Immature natural killer cell (primary cell): ENCODE measurements at regions not wholly inside any gene's neighbourhood (a gene's known extent, or its start where the extent isn't known, plus 50 kb on each side); places are given as distances from the start of the nearest gene placed in this dataset.

Experiments
- DNase-seq, 3 donors: peaks; one replicate each; pipeline ENCODE4 v3.0.0; 2022; ENCODE audit warnings: mixed read lengths in 1 of 3
- H3K27ac Mint-ChIP-seq, 6 donors: one replicate each; pipeline ENCODE4 v1.8.0; 2020; ENCODE audit warnings: mixed read lengths in 6 of 6, mild to moderate bottlenecking in 5 of 6, inconsistent platforms in 4 of 6, moderate library complexity in 3 of 6
- H3K27me3 Mint-ChIP-seq, 3 donors: one replicate each; pipeline ENCODE4 v1.8.0; 2020 to 2021; ENCODE audit warnings: low read depth in 3 of 3, mild to moderate bottlenecking in 3 of 3, mixed read lengths in 3 of 3, moderate library complexity in 3 of 3, inconsistent platforms in 1 of 3
- H3K36me3 Mint-ChIP-seq, 3 donors: one replicate each; pipeline ENCODE4 v1.8.0; 2020; ENCODE audit warnings: mixed read lengths in 3 of 3, inconsistent platforms in 2 of 3, mild to moderate bottlenecking in 2 of 3
- H3K4me1 Mint-ChIP-seq, 2 donors: one replicate each; pipeline ENCODE4 v1.8.0; 2020; ENCODE audit warnings: inconsistent platforms in 2 of 2, mild to moderate bottlenecking in 2 of 2, mixed read lengths in 2 of 2, moderate library complexity in 1 of 2
- H3K4me3 Mint-ChIP-seq, 5 donors: one replicate each; pipeline ENCODE4 v1.8.0; 2020; ENCODE audit warnings: mild to moderate bottlenecking in 5 of 5, mixed read lengths in 5 of 5, inconsistent platforms in 3 of 5, moderate library complexity in 3 of 5
- H3K9me3 Mint-ChIP-seq, 6 donors: one replicate each; pipeline ENCODE4 v1.8.0; 2020; ENCODE audit warnings: mild to moderate bottlenecking in 6 of 6, mixed read lengths in 6 of 6, inconsistent platforms in 4 of 6, moderate library complexity in 3 of 6

GRCh38 chr5:158619083-158619788 lies 480.5 kb downstream of the EBF1 start:
- Mint-ChIP-seq H3K27me3 (no peaks in the 10 kb centered on the region), H3K27ac (no peak overlapping the region), H3K4me1 (no peaks in the 10 kb centered on the region), H3K36me3 (no peaks in the 10 kb centered on the region), H3K9me3 (peaks cover 0 to 2% (median 0%) of the 10 kb centered on the region in 6 donors), H3K4me3 (no peak overlapping the region)
- no peak for DNase-seq

- Mint-ChIP-seq H3K27me3 (no peaks in the 10 kb centered on the region), H3K9me3 (peaks cover 0 to 2% (median 0%) of the 10 kb centered on the region in 6 donors), H3K4me1 (no peaks in the 10 kb centered on the region), H3K36me3 (no peaks in the 10 kb centered on the region), H3K4me3 (no peak overlapping the region), H3K27ac (no peak overlapping the region)
- DNase-seq = no peak
Observed at GRCh38 chr5:158618256-158618655, 481.5 kb downstream of the EBF1 start.

GRCh38 chr5:158616707-158617106 lies 483.0 kb downstream of the EBF1 start:
- Mint-ChIP-seq H3K27me3 (no peaks in the 10 kb centered on the region), H3K4me3 (no peak overlapping the region), H3K4me1 (no peaks in the 10 kb centered on the region), H3K36me3 (no peaks in the 10 kb centered on the region), H3K27ac (no peak overlapping the region), H3K9me3 (no peaks in the 10 kb centered on the region)
- DNase-seq = no peak

DNA sequence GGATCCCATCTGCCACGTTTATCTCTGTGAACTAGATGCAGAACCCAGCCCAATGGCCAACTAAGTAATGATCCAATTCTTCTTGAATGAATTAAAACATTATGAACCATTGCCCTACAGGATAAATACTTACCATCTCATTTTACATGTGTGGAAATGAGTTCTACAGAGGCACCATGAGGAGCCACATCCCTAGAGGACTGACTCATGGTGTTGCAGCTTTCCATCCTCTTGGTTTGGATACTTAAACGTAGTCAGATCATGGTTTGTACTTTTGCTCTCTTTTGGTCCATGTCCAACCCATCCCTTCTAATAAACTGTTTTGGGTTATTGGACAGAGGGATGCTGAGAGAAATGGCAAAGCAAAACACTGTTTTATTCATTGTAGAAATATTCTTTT lies 484.8 kb downstream of the EBF1 start:
- DNase-seq = no peak
- Mint-ChIP-seq H3K27ac (no peak overlapping the region), H3K4me1 (no peaks in the 10 kb centered on the region), H3K36me3 (no peaks in the 10 kb centered on the region), H3K9me3 (no peaks in the 10 kb centered on the region), H3K4me3 (no peak overlapping the region), H3K27me3 (no peaks in the 10 kb centered on the region)

GRCh38 chr5:158611581-158611980 lies 488.1 kb downstream of the EBF1 start:
- no peak for DNase-seq
- Mint-ChIP-seq H3K27ac (no peak overlapping the region), H3K36me3 (no peaks in the 10 kb centered on the region), H3K9me3 (no peaks in the 10 kb centered on the region), H3K4me1 (no peaks in the 10 kb centered on the region), H3K27me3 (no peaks in the 10 kb centered on the region), H3K4me3 (no peak overlapping the region)

GRCh38 chr5:158610051-158610415 lies 489.7 kb downstream of the EBF1 start:
- Mint-ChIP-seq H3K4me1 (no peaks in the 10 kb centered on the region), H3K9me3 (no peaks in the 10 kb centered on the region), H3K27ac (no peak overlapping the region), H3K36me3 (no peaks in the 10 kb centered on the region), H3K4me3 (no peak overlapping the region), H3K27me3 (no peaks in the 10 kb centered on the region)
- DNase-seq = no peak

GRCh38 chr5:158609333-158610050 lies 490.2 kb downstream of the EBF1 start:
- H3K9me3 Mint-ChIP-seq = no peaks in the 10 kb centered on the region
- H3K36me3 Mint-ChIP-seq = no peaks in the 10 kb centered on the region
- H3K27ac Mint-ChIP-seq = no peak overlapping the region
- no peaks in the 10 kb centered on the region for H3K27me3 Mint-ChIP-seq
- no peak for DNase-seq
- no peak overlapping the region for H3K4me3 Mint-ChIP-seq
- no peaks in the 10 kb centered on the region for H3K4me1 Mint-ChIP-seq

DNA sequence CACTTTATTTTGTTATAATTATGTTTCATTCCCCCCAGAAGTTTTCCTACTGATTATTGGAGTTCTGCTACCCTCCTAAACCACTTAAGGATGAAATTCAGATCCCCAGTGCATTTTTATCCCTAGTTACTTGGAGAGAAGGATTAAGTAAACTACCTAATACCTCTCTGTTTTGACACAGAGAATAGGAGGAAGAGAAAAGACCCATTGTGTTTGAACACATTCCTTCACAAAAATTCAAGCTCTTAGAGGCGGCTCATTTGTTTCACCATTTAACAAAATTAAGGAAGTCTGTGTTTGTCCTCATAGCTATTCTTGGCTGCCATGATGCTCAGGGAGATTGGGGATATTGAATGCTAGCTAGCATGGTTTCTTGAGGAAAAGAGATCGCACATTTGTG lies 492.6 kb downstream of the EBF1 start:
- H3K27me3 Mint-ChIP-seq = no peaks in the 10 kb centered on the region
- H3K4me1 Mint-ChIP-seq = no peaks in the 10 kb centered on the region
- H3K36me3 Mint-ChIP-seq = no peaks in the 10 kb centered on the region
- no peak overlapping the region for H3K27ac Mint-ChIP-seq
- DNase-seq = no peak
- H3K9me3 Mint-ChIP-seq = no peaks in the 10 kb centered on the region
- no peak overlapping the region for H3K4me3 Mint-ChIP-seq

DNA sequence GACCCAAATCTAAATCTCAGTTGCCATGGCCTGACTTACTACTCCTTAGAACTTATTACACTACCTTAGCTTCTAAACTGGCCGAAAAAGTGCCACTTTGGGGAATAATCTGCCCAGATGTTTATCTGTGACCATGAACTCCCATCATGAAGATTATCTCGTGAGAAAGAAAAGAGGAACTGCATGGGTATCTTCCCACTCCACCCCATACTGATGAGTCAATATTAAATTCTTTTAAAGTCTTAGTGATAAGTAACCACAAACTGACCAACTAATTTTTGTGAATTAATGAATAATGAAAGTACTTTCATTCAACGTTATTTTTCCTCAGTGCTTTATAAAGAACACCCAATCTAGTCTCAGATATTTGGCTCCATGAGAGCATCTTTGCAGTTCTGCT lies 493.5 kb downstream of the EBF1 start:
- H3K27ac Mint-ChIP-seq = no peak overlapping the region
- no peak overlapping the region for H3K4me3 Mint-ChIP-seq
- no peak for DNase-seq
- no peaks in the 10 kb centered on the region for H3K27me3 Mint-ChIP-seq
- H3K9me3 Mint-ChIP-seq = no peaks in the 10 kb centered on the region
- H3K36me3 Mint-ChIP-seq = no peaks in the 10 kb centered on the region
- H3K4me1 Mint-ChIP-seq = no peaks in the 10 kb centered on the region

GRCh38 chr5:158602981-158603380 lies 496.7 kb downstream of the EBF1 start:
- Mint-ChIP-seq H3K4me1 (no peaks in the 10 kb centered on the region), H3K27ac (no peak overlapping the region), H3K9me3 (peaks cover 0 to 1% (median 0%) of the 10 kb centered on the region in 6 donors), H3K27me3 (peaks cover 0 to 2% (median 0%) of the 10 kb centered on the region in 3 donors), H3K36me3 (no peaks in the 10 kb centered on the region), H3K4me3 (no peak overlapping the region)
- no peak for DNase-seq

- H3K4me3 Mint-ChIP-seq = no peak overlapping the region
Observed at GRCh38 chr5:158601118-158601517, 498.6 kb downstream of the EBF1 start.

DNA sequence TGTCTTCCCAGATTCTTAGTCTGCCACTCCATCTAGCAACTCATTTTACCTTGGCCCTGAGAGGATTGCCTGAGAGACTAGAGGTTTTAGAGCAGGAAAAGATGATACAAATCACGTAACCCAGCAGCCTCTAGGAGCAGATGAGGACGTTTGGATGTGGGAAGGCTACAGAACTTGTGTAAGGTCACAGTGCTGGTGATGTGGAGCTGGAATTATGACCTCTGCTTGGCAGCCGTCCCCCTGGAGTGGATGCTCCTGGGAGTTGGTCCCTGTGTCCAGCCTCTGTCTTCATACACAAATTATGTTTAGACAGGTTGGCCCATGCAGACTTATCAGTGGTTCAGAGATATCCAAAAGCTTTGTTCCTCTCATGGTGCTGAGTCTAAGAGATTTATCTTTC lies 499.0 kb downstream of the EBF1 start:
- no peak overlapping the region for H3K4me3 Mint-ChIP-seq
- H3K9me3 Mint-ChIP-seq = peaks cover 0 to 5% (median 0%) of the 10 kb centered on the region in 6 donors
- no peaks in the 10 kb centered on the region for H3K36me3 Mint-ChIP-seq
- H3K27me3 Mint-ChIP-seq = peaks cover 0 to 2% (median 0%) of the 10 kb centered on the region in 3 donors
- H3K27ac Mint-ChIP-seq = no peak overlapping the region
- no peaks in the 10 kb centered on the region for H3K4me1 Mint-ChIP-seq
- DNase-seq = no peak

More at GRCh38 chr5:158601118-158601517, 498.6 kb downstream of the EBF1 start:
- Mint-ChIP-seq H3K4me1 (no peaks in the 10 kb centered on the region), H3K9me3 (peaks cover 0 to 3% (median 0%) of the 10 kb centered on the region in 6 donors), H3K27me3 (peaks cover 0 to 2% (median 0%) of the 10 kb centered on the region in 3 donors), H3K27ac (no peak overlapping the region), H3K36me3 (no peaks in the 10 kb centered on the region)
- no peak for DNase-seq

DNA sequence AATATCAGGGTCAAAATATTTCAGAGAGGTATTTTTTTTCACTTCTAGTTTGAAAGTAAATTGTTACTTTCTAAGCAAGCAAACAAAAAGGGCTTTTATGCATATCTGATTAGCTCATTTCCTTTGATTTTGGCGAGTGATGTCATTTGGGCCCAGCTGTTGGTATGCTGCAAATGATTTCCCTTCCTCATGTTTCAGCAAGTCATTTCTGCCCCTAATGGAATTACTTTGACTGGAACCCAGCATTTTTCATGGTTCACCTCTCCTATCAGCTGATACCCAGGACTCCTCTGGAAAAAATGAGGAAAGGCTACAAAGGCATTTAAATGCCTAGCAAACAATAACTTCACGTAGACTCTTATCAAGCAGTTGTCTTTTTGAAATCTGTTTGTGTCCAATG lies 500.6 kb downstream of the EBF1 start:
- H3K27ac Mint-ChIP-seq = no peak overlapping the region
- no peaks in the 10 kb centered on the region for H3K4me1 Mint-ChIP-seq
- peaks cover 0 to 5% (median 0%) of the 10 kb centered on the region in 6 donors for H3K9me3 Mint-ChIP-seq
- H3K36me3 Mint-ChIP-seq = no peaks in the 10 kb centered on the region
- peaks cover 0 to 2% (median 0%) of the 10 kb centered on the region in 3 donors for H3K27me3 Mint-ChIP-seq
- no peak for DNase-seq
- no peak overlapping the region for H3K4me3 Mint-ChIP-seq

GRCh38 chr5:158594595-158595242 lies 505.0 kb downstream of the EBF1 start:
- peaks cover 0 to 5% (median 0%) of the 10 kb centered on the region in 6 donors for H3K9me3 Mint-ChIP-seq
- DNase-seq = no peak
- H3K4me3 Mint-ChIP-seq = no peak overlapping the region
- H3K36me3 Mint-ChIP-seq = no peaks in the 10 kb centered on the region
- no peaks in the 10 kb centered on the region for H3K4me1 Mint-ChIP-seq
- H3K27me3 Mint-ChIP-seq = peaks cover 0 to 4% (median 1%) of the 10 kb centered on the region in 3 donors
- H3K27ac Mint-ChIP-seq = no peak overlapping the region
